Mammary epithelial cell (primary cell): ENCODE measurements at regions not wholly inside any gene's neighbourhood (a gene's known extent, or its start where the extent isn't known, plus 50 kb on each side); places are given as distances from the start of the nearest gene placed in this dataset.

Experiments
- EZH2 ChIP-seq: IDR thresholded peaks from 2 replicates; pipeline ENCODE4 v1.6.1; 2012; ENCODE audit warnings: low read length, inconsistent platforms, borderline replicate concordance
- TF ChIP-seq, protein P1 (sequence below), 2 donors: IDR thresholded peaks in 1 of 2; conservative IDR thresholded peaks in 1 of 2; 2 replicates each; pipeline ENCODE4 v1.5.1; 2011 to 2012; ENCODE audit warnings: inconsistent platforms in 2 of 2, low read length in 2 of 2, mild to moderate bottlenecking in 2 of 2, control low read depth in 1 of 2, low read depth in 1 of 2; ENCODE audit not compliant: insufficient read depth in 1 of 2; ENCODE audit errors: extremely low read depth in 1 of 2

DNA sequence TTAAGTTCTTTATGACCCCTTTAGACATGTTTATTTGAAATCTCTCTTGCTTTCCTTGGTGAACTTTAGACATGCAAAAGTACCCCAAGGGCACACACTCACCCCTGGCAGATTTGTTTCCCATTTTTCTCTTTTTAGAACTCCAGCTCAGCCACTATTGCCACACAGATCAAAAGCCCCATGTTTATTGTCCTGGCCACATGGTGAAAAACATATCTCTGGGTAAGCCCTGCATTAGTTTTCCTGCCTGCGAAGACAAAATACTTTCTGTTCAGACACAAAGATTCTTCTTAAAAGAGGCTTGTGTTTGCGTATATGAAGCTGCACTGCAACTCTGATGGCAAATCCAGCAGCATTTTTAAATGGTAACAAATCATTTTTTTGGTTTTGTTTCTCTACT, 200.0 kb downstream of the POLR1F start:
- TF ChIP-seq EZH2: no peak
- TF ChIP-seq, protein P1, sequence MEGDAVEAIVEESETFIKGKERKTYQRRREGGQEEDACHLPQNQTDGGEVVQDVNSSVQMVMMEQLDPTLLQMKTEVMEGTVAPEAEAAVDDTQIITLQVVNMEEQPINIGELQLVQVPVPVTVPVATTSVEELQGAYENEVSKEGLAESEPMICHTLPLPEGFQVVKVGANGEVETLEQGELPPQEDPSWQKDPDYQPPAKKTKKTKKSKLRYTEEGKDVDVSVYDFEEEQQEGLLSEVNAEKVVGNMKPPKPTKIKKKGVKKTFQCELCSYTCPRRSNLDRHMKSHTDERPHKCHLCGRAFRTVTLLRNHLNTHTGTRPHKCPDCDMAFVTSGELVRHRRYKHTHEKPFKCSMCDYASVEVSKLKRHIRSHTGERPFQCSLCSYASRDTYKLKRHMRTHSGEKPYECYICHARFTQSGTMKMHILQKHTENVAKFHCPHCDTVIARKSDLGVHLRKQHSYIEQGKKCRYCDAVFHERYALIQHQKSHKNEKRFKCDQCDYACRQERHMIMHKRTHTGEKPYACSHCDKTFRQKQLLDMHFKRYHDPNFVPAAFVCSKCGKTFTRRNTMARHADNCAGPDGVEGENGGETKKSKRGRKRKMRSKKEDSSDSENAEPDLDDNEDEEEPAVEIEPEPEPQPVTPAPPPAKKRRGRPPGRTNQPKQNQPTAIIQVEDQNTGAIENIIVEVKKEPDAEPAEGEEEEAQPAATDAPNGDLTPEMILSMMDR (conservative IDR thresholded peaks at IDR 0.05 in 1 of 2, IDR thresholded peaks at IDR 0.05 in 1 of 2; ENCODE audit: extremely low read depth in 1 of 2, insufficient read depth in 1 of 2, low read depth in 1 of 2, low read length in 2 of 2): no peak
